Progenitor cell of endocrine pancreas (in vitro differentiated cells): ENCODE measurements at regions not wholly inside any gene's neighbourhood (a gene's known extent, or its start where the extent isn't known, plus 50 kb on each side); places are given as distances from the start of the nearest gene placed in this dataset.

Experiments used
- DNase-seq: peaks from one replicate; pipeline ENCODE4 v3.0.0; 2021; ENCODE audit warnings: low spot score; ENCODE audit not compliant: unreplicated experiment
- H3K27ac Mint-ChIP-seq: 2 replicates; pipeline ENCODE4 v1.8.0; 2021; ENCODE audit warnings: mild to moderate bottlenecking, moderate library complexity, mixed read lengths
- H3K27me3 Mint-ChIP-seq: 2 replicates; pipeline ENCODE4 v1.8.0; 2021; ENCODE audit warnings: mixed read lengths
- H3K36me3 Mint-ChIP-seq: 2 replicates; pipeline ENCODE4 v1.8.0; 2022; ENCODE audit warnings: mixed read lengths; ENCODE audit not compliant: insufficient read depth
- H3K4me1 Mint-ChIP-seq: 2 replicates; pipeline ENCODE4 v1.8.0; 2021; ENCODE audit warnings: low read depth, mixed read lengths
- H3K4me3 Mint-ChIP-seq: 2 replicates; pipeline ENCODE4 v1.8.0; 2021; ENCODE audit warnings: low read depth, mild to moderate bottlenecking, moderate library complexity, mixed read lengths
- H3K9me3 Mint-ChIP-seq: 2 replicates; pipeline ENCODE4 v1.8.0; 2021; ENCODE audit warnings: low read depth, mixed read lengths
- CTCF ChIP-seq: fragments of 200-600 bp; sonication (generic); IDR thresholded peaks from one replicate; pipeline ENCODE4 v1.5.0; 2021; ENCODE audit warnings: antibody characterized with exemption, mild to moderate bottlenecking; ENCODE audit not compliant: unreplicated experiment

GRCh38 chr13:99033814-99034213, 56.0 kb upstream of the DOCK9 start:
- no peak overlapping the region for H3K27ac Mint-ChIP-seq
- DNase-seq = no peak
- H3K27me3 Mint-ChIP-seq = no peaks in the 10 kb centered on the region
- peaks cover 3% of the 10 kb centered on the region for H3K4me1 Mint-ChIP-seq
- no peak overlapping the region for H3K4me3 Mint-ChIP-seq
- peak; percentile 57 for TF ChIP-seq CTCF
- H3K9me3 Mint-ChIP-seq = peaks cover 4% of the 10 kb centered on the region
- H3K36me3 Mint-ChIP-seq = peaks cover 1% of the 10 kb centered on the region

GRCh38 chr13:99034333-99035085, 56.6 kb upstream of the DOCK9 start:
- H3K4me1 Mint-ChIP-seq = peaks cover 3% of the 10 kb centered on the region
- no peak overlapping the region for H3K4me3 Mint-ChIP-seq
- no peak for TF ChIP-seq CTCF

GRCh38 chr13:99035715-99036114, 57.9 kb upstream of the DOCK9 start:
- no peak for DNase-seq
- H3K27ac Mint-ChIP-seq = no peak overlapping the region
- no peak for TF ChIP-seq CTCF
- peaks cover 1% of the 10 kb centered on the region for H3K36me3 Mint-ChIP-seq
- H3K4me3 Mint-ChIP-seq = no peak overlapping the region
- peaks cover 3% of the 10 kb centered on the region for H3K9me3 Mint-ChIP-seq
- H3K4me1 Mint-ChIP-seq = peaks cover 7% of the 10 kb centered on the region
- H3K27me3 Mint-ChIP-seq = no peaks in the 10 kb centered on the region

More at GRCh38 chr13:99034333-99035085, 56.6 kb upstream of the DOCK9 start:
- Mint-ChIP-seq H3K27me3 (no peaks in the 10 kb centered on the region), H3K27ac (no peak overlapping the region), H3K9me3 (peaks cover 3% of the 10 kb centered on the region), H3K36me3 (peaks cover 1% of the 10 kb centered on the region)
- DNase-seq = no peak

GRCh38 chr13:99037756-99038155, 59.9 kb upstream of the DOCK9 start:
- H3K9me3 Mint-ChIP-seq = peaks cover 3% of the 10 kb centered on the region
- H3K4me3 Mint-ChIP-seq = no peak overlapping the region
- peaks cover 17% of the 10 kb centered on the region for H3K4me1 Mint-ChIP-seq
- no peak overlapping the region for H3K27ac Mint-ChIP-seq
- DNase-seq = no peak
- peaks cover 1% of the 10 kb centered on the region for H3K36me3 Mint-ChIP-seq
- no peak for TF ChIP-seq CTCF
- H3K27me3 Mint-ChIP-seq = peaks cover 3% of the 10 kb centered on the region

GRCh38 chr13:99039718-99040280, 61.9 kb upstream of the DOCK9 start:
- H3K36me3 Mint-ChIP-seq = peaks cover 1% of the 10 kb centered on the region
- peak overlapping the region; percentile 46 for H3K27ac Mint-ChIP-seq
- H3K9me3 Mint-ChIP-seq = peaks cover 3% of the 10 kb centered on the region
- DNase-seq = no peak
- H3K27me3 Mint-ChIP-seq = peaks cover 3% of the 10 kb centered on the region
- no peak overlapping the region for H3K4me3 Mint-ChIP-seq
- no peak for TF ChIP-seq CTCF
- H3K4me1 Mint-ChIP-seq = peaks cover 14% of the 10 kb centered on the region
